ENCODE measurements at regions not wholly inside any gene's neighbourhood (a gene's known extent, or its start where the extent isn't known, plus 50 kb on each side); places are given as distances from the start of the nearest gene placed in this dataset.
A peak's percentile ranks its signal among the peaks of the same experiment; 100 is the strongest.

DNA sequence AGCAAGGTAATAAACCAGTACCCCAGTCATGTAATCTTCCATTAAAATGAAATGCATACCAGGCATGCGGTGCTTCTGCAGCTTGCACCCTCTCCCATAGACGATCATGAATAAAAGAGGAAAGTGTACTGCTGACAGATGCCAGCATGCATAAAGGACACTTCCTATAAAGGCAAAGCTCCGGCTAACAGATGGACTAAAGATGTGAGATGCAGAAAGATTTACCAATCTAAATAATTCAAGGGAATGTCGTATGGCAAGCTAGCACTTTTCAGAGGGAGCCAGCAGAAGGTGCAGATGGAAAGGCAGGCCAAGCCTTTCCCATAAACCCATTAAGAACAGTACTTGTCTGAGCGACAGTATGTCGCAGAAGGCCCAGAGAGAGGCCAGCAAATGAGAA, 542.0 kb downstream of the NUF2 start:
- Histone ChIP-seq H3K36me3 (ENCODE audit: control insufficient read depth in 1 of 2, insufficient read depth in 2 of 2, low read length in 1 of 2) (no peaks in the 10 kb centered on the region), H3K27me3 (ENCODE audit: control insufficient read depth in 1 of 2, insufficient read depth in 2 of 2, low read length in 1 of 2) (peaks cover 0 to 1% of the 10 kb centered on the region in 2 donors), H3K9me3 (ENCODE audit: control insufficient read depth, low read length) (no peaks in the 10 kb centered on the region), H3K4me1 (ENCODE audit: control insufficient read depth in 1 of 2, insufficient read depth in 2 of 2, low read length in 2 of 2) (no peaks in the 10 kb centered on the region), H3K4me3 (ENCODE audit: low read length in 2 of 2) (no peak overlapping the region), H3K27ac (ENCODE audit: low read depth in 1 of 2, low read length in 2 of 2) (no peak overlapping the region)
- intact Hi-C loops (cut with DNase I) = no loop called here
- DNase-seq (no peak), ATAC-seq (ENCODE audit: low FRiP score) (no peak)
- 48 to 65% methylated on average over 6 of the region's 6 CpGs for WGBS, 2 donors

DNA sequence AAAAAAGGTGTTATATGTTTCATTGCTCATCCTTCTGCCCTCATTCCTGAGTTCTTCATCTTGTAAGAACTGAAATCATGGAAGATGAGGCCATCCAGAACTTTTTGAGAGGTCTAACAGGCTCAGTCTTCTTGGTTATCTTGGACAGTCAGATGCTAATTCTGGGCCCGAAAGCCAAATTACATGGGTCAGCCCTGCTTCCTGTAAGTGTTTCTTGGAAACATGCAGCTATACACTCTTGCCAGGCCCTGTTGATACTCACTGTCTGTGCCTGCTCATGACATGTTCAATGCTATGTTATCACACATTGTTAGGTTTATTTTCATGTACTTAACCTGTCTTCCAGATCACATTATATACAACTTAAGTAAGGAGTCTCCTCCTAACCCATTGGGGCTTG, 542.5 kb downstream of the NUF2 start:
- ATAC-seq (ENCODE audit: low FRiP score) = no peak

DNA sequence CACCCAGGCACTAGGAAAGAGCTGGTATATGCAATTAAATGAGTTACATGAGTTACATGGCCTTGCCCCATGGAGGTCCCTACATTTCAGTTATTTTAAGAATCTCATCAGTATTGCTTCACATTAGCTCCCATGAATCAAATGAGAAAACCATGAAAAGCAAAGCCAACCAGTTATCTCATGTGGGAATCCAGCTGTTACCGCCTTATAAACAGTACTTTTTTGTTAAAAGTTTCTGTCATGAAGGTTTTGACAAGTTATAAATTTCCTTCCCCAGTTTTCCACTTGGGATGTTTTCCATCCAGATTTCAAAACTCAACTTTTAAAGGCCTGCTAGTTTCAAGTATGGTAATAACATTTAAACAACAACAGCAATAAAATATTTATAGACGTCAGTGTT, 544.8 kb downstream of the NUF2 start:
- DNase-seq (no peak), ATAC-seq (ENCODE audit: low FRiP score) (peak; percentile 50)
- Histone ChIP-seq H3K36me3 (ENCODE audit: control insufficient read depth in 1 of 2, insufficient read depth in 2 of 2, low read length in 1 of 2) (no peaks in the 10 kb centered on the region), H3K27ac (ENCODE audit: low read depth in 1 of 2, low read length in 2 of 2) (no peak overlapping the region), H3K9me3 (ENCODE audit: control insufficient read depth, low read length) (no peaks in the 10 kb centered on the region), H3K27me3 (ENCODE audit: control insufficient read depth in 1 of 2, insufficient read depth in 2 of 2, low read length in 1 of 2) (no peaks in the 10 kb centered on the region), H3K4me3 (ENCODE audit: low read length in 2 of 2) (no peak overlapping the region), H3K4me1 (ENCODE audit: control insufficient read depth in 1 of 2, insufficient read depth in 2 of 2, low read length in 2 of 2) (no peaks in the 10 kb centered on the region)
- intact Hi-C loops (cut with DNase I) = no loop called here
- WGBS, 2 donors = 42 to 54% methylated on average over 2 of the region's 2 CpGs

More for the DNA sequence above, 542.5 kb downstream of the NUF2 start:
- WGBS, 2 donors = 53 to 76% methylated on average over 1 of the region's 1 CpG
- Histone ChIP-seq H3K27ac (ENCODE audit: low read depth in 1 of 2, low read length in 2 of 2) (no peak overlapping the region), H3K4me3 (ENCODE audit: low read length in 2 of 2) (no peak overlapping the region), H3K4me1 (ENCODE audit: control insufficient read depth in 1 of 2, insufficient read depth in 2 of 2, low read length in 2 of 2) (no peaks in the 10 kb centered on the region), H3K27me3 (ENCODE audit: control insufficient read depth in 1 of 2, insufficient read depth in 2 of 2, low read length in 1 of 2) (peaks cover 0 to 1% of the 10 kb centered on the region in 2 donors), H3K9me3 (ENCODE audit: control insufficient read depth, low read length) (no peaks in the 10 kb centered on the region), H3K36me3 (ENCODE audit: control insufficient read depth in 1 of 2, insufficient read depth in 2 of 2, low read length in 1 of 2) (no peaks in the 10 kb centered on the region)
- intact Hi-C loops (cut with DNase I) = no loop called here
- no peak for DNase-seq

DNA sequence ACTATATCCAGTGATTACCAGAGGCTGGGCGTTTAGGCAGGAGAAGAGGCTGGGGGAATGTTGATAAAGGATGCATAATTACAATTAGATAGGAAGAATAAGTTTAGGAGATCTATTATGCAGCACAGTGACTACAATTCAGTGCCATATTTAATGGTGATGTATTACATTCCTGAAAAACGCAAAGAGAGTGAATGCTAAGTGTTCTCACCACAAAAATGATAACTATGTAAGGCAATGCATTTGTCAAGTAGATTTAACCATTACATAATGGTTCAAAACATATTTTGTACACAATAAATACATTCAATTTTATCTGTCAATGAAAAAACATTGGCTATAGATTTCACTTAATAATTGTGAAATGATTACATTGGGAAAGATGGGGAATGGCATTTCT, 548.9 kb downstream of the NUF2 start:
- no peak overlapping the region for H3K4me3 ChIP-seq (ENCODE audit: low read length in 2 of 2)
- no peaks in the 10 kb centered on the region for H3K36me3 ChIP-seq (ENCODE audit: control insufficient read depth in 1 of 2, insufficient read depth in 2 of 2, low read length in 1 of 2)
- ATAC-seq (ENCODE audit: low FRiP score) (no peak), DNase-seq (no peak)
- no peak overlapping the region for H3K27ac ChIP-seq (ENCODE audit: low read depth in 1 of 2, low read length in 2 of 2)
- WGBS, 2 donors = 22 to 27% methylated on average over 2 of the region's 2 CpGs
- no peaks in the 10 kb centered on the region for H3K9me3 ChIP-seq (ENCODE audit: control insufficient read depth, low read length)
- peaks cover 0 to 2% of the 10 kb centered on the region in 2 donors for H3K27me3 ChIP-seq (ENCODE audit: control insufficient read depth in 1 of 2, insufficient read depth in 2 of 2, low read length in 1 of 2)
- H3K4me1 ChIP-seq (ENCODE audit: control insufficient read depth in 1 of 2, insufficient read depth in 2 of 2, low read length in 2 of 2) = no peaks in the 10 kb centered on the region
- intact Hi-C loops (cut with DNase I) = no loop called here

DNA sequence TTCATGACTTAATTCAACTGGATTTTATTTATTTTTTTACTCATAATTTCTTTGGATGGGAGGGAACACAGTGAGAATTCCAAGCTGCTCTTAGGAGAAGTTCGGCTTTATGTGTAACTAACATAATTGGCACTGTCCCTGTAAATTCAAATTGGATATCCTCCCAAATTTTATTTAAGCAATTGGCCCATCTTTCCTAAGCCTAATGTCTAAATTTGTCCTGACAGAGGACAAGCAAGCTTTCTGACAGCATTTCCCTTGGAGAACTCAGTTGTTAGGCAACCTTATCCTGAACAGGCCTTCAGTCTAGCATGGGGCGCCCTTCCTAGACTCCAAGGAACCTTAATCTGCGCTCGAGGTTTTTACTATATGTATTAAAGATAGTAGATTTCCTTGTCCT, 550.3 kb downstream of the NUF2 start:
- ATAC-seq (ENCODE audit: low FRiP score) = no peak
- Histone ChIP-seq H3K36me3 (ENCODE audit: control insufficient read depth in 1 of 2, insufficient read depth in 2 of 2, low read length in 1 of 2) (no peaks in the 10 kb centered on the region), H3K27me3 (ENCODE audit: control insufficient read depth in 1 of 2, insufficient read depth in 2 of 2, low read length in 1 of 2) (peaks cover 0 to 2% of the 10 kb centered on the region in 2 donors), H3K4me1 (ENCODE audit: control insufficient read depth in 1 of 2, insufficient read depth in 2 of 2, low read length in 2 of 2) (no peaks in the 10 kb centered on the region), H3K9me3 (ENCODE audit: control insufficient read depth, low read length) (no peaks in the 10 kb centered on the region), H3K27ac (ENCODE audit: low read depth in 1 of 2, low read length in 2 of 2) (no peak overlapping the region), H3K4me3 (ENCODE audit: low read length in 2 of 2) (no peak overlapping the region)
- WGBS, 2 donors = 22 to 33% methylated on average over 4 of the region's 4 CpGs
- intact Hi-C loops (cut with DNase I) = no loop called here
- DNase-seq = no peak

DNA sequence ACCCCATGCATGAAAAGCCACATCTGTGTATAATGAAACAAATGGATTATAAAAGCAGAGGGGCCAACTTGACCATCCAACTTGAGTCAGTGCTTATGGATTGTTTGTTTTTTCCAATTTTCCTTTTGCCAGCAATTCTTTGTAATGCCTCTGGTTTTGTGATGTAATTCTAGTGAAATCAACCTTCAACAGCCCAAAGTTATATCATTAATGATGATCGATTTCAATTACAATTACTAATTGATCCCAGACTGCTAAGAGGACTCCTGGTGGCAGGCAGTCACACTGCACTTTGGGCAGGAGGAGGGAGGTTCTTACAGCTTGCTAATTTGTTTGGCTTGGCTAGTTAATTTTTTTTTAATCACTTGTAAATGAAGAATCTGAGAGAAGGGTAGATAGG, 552.3 kb downstream of the NUF2 start:
- ATAC-seq (ENCODE audit: low FRiP score) = no peak
- Histone ChIP-seq H3K27me3 (ENCODE audit: control insufficient read depth in 1 of 2, insufficient read depth in 2 of 2, low read length in 1 of 2) (peaks cover 0 to 2% of the 10 kb centered on the region in 2 donors), H3K27ac (ENCODE audit: low read depth in 1 of 2, low read length in 2 of 2) (no peak overlapping the region), H3K4me3 (ENCODE audit: low read length in 2 of 2) (no peak overlapping the region), H3K36me3 (ENCODE audit: control insufficient read depth in 1 of 2, insufficient read depth in 2 of 2, low read length in 1 of 2) (no peaks in the 10 kb centered on the region), H3K9me3 (ENCODE audit: control insufficient read depth, low read length) (no peaks in the 10 kb centered on the region), H3K4me1 (ENCODE audit: control insufficient read depth in 1 of 2, insufficient read depth in 2 of 2, low read length in 2 of 2) (no peaks in the 10 kb centered on the region)
- no peak for DNase-seq
- intact Hi-C loops (cut with DNase I) = no loop called here
- 94 to 100% methylated on average over 1 of the region's 1 CpG for WGBS, 2 donors

DNA sequence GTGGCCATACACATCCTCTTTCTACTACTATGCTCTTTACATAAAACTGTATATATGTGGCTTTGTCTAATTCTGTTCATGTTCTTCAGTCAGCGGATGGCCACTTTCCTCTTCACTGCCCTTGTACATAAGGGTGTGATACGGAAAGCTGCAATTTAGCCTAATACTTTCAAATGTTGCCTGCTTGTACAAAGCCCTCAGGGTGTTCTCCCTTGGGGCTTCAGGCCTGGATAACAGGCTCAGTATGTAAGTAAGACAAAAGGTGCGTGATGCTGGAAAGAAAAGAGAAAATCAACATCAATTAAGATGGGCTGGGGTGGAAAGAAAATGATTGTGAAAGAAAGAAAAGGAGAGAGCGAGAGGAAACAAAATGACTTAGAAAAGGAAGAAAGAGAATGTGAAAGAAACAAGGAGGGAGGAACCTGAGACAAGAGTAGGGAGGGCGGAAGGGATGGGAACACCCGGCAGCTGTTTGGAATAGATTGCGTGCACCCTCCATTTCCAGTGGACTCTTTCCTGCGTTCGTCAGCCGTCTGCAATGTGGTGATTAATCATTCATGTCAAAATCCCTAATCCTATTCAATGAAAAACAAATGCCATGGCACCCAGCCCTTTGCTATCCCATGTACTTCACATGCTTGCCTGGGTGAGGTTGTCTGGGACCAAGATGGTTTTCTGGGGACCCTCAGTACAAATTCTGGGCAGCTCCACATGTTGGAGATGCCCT, 553.6 kb downstream of the NUF2 start:
- Histone ChIP-seq H3K27ac (ENCODE audit: low read depth in 1 of 2, low read length in 2 of 2) (no peak overlapping the region), H3K36me3 (ENCODE audit: control insufficient read depth in 1 of 2, insufficient read depth in 2 of 2, low read length in 1 of 2) (no peaks in the 10 kb centered on the region), H3K27me3 (ENCODE audit: control insufficient read depth in 1 of 2, insufficient read depth in 2 of 2, low read length in 1 of 2) (peaks cover 0 to 2% of the 10 kb centered on the region in 2 donors), H3K4me1 (ENCODE audit: control insufficient read depth in 1 of 2, insufficient read depth in 2 of 2, low read length in 2 of 2) (no peaks in the 10 kb centered on the region), H3K9me3 (ENCODE audit: control insufficient read depth, low read length) (no peaks in the 10 kb centered on the region), H3K4me3 (ENCODE audit: low read length in 2 of 2) (peak overlapping the region in 1 of 2 donors; percentile 3)
- peak in 1 of 2 donors; percentile 53 for DNase-seq
- intact Hi-C loops (cut with DNase I) = no loop called here
- 35 to 37% methylated on average over 10 of the region's 10 CpGs for WGBS, 2 donors
- peak; percentile 68 for ATAC-seq (ENCODE audit: low FRiP score)

DNA sequence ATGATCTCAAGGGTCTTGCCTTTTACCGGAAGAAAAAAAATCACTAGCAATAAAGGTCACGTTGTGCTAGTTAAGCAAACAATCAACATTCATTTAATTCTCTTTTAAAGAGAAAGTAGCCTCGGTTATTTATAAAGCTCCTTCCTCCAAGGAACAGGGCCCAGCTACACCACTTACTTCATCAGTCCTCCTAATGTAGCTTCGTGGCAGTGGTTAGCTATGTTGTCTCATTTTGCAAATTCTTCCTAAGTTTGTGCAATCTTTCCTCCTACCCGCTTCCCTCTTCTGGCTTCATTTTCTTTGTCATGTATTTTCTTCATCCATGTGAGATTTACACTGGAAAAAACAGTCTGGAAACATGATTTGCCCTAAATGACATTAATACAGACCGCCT, 554.2 kb downstream of the NUF2 start:
- intact Hi-C loops (cut with DNase I) = no loop called here
- H3K4me1 ChIP-seq (ENCODE audit: control insufficient read depth in 1 of 2, insufficient read depth in 2 of 2, low read length in 2 of 2) = no peaks in the 10 kb centered on the region
- no peaks in the 10 kb centered on the region for H3K36me3 ChIP-seq (ENCODE audit: control insufficient read depth in 1 of 2, insufficient read depth in 2 of 2, low read length in 1 of 2)
- H3K9me3 ChIP-seq (ENCODE audit: control insufficient read depth, low read length) = no peaks in the 10 kb centered on the region
- WGBS, 2 donors = 20 to 21% methylated on average over 6 of the region's 6 CpGs
- H3K27ac ChIP-seq (ENCODE audit: low read depth in 1 of 2, low read length in 2 of 2) = no peak overlapping the region
- peaks cover 0 to 2% of the 10 kb centered on the region in 2 donors for H3K27me3 ChIP-seq (ENCODE audit: control insufficient read depth in 1 of 2, insufficient read depth in 2 of 2, low read length in 1 of 2)
- DNase-seq (no peak), ATAC-seq (ENCODE audit: low FRiP score) (peak; percentile 72)
- peak overlapping the region in 1 of 2 donors; percentile 3 for H3K4me3 ChIP-seq (ENCODE audit: low read length in 2 of 2)

DNA sequence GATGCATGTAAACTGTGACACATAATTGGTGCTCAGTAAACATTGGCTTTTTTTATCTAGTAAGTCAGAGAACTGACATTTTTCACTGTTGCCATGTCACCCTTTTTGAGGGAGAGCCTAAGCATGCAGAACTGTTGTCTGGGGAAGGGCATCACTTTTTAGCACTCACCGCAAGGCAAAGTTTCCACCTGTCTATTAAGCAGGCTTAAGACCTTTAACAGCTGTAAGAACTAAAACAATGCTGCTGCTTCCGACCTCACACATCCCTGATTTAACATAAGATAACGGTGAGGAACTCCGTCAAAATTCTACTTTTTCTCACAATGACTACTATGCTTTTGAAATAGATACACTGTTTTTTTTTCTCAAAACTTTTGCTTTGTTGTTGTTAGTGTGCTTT, 554.8 kb downstream of the NUF2 start:
- 89 to 90% methylated on average over 4 of the region's 4 CpGs for WGBS, 2 donors
- no peak for ATAC-seq (ENCODE audit: low FRiP score)
- Histone ChIP-seq H3K27me3 (ENCODE audit: control insufficient read depth in 1 of 2, insufficient read depth in 2 of 2, low read length in 1 of 2) (peaks cover 0 to 2% of the 10 kb centered on the region in 2 donors), H3K4me3 (ENCODE audit: low read length in 2 of 2) (no peak overlapping the region), H3K4me1 (ENCODE audit: control insufficient read depth in 1 of 2, insufficient read depth in 2 of 2, low read length in 2 of 2) (no peaks in the 10 kb centered on the region), H3K36me3 (ENCODE audit: control insufficient read depth in 1 of 2, insufficient read depth in 2 of 2, low read length in 1 of 2) (no peaks in the 10 kb centered on the region), H3K9me3 (ENCODE audit: control insufficient read depth, low read length) (no peaks in the 10 kb centered on the region), H3K27ac (ENCODE audit: low read depth in 1 of 2, low read length in 2 of 2) (no peak overlapping the region)
- no peak for DNase-seq
- intact Hi-C loops (cut with DNase I) = no loop called here
